GM12873 (cell line): ENCODE measurements at regions not wholly inside any gene's neighbourhood (a gene's known extent, or its start where the extent isn't known, plus 50 kb on each side); places are given as distances from the start of the nearest gene placed in this dataset.

Source experiments
- CTCF ChIP-seq: IDR thresholded peaks from 2 replicates; pipeline ENCODE4 v1.5.1; 2012; ENCODE audit warnings: low read depth, mild to moderate bottlenecking, moderate library complexity, low read length, control low read depth; ENCODE audit not compliant: insufficient read depth; ENCODE audit errors: missing control alignments

- TF ChIP-seq CTCF = no peak
Measured at GRCh38 chr3:159760046-159760445, 228.6 kb upstream of the IL12A start.

DNA sequence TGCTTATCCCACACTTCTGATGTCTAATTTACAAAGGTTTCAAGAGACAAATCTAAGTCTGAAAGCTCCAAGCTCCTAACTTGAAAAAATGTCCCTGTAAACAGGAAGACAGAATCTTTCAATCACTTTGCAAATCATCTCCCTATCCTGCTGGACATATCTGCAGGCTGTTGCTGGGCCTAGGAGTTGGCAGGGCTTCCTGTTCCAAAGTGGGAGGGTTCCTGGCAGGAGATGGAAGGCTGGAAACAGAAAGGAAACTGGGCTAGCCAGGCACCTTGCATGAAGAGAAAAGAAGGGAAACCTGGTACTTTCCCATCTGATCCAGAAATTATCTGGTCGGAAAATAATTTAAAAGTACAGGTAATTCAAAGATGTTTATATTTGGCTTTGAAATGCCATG lies 227.3 kb upstream of the IL12A start:
- no peak for TF ChIP-seq CTCF

DNA sequence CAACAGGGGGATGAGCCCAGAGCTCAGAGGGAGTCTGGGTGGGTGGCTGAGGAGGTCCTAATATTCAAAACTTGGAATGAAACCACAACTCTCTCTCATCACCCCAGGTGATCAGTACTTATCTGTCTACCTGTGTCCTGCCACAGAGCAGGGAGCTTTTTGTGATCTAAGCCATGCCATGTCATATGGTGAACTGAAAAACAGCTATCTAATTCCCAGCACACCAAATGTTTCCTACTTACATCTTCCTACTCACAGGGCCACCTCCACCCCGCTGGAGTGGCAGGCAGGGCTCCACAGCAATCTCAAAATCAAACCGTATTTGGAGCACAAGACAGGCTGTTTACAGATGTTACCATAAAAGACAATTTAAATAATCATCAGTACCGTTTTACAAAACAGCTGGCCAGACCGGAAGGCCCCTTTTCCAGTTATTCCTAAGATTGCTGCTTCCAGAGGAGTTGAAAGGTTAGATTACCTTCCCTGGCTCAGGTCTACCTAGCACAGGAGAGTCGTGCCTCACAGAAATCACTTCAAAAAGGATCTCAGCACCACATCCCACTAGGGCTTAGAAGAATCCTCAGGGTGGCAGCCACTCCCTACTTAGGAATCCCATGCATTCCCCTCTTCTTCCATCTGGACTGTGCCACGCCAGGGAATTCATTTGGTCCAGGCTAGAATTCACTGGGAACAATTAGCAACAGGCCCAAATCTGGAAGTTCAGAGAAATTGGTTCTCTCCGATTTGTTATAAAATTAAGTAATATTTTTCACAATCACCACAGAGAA lies 226.6 kb upstream of the IL12A start:
- no peak for TF ChIP-seq CTCF

DNA sequence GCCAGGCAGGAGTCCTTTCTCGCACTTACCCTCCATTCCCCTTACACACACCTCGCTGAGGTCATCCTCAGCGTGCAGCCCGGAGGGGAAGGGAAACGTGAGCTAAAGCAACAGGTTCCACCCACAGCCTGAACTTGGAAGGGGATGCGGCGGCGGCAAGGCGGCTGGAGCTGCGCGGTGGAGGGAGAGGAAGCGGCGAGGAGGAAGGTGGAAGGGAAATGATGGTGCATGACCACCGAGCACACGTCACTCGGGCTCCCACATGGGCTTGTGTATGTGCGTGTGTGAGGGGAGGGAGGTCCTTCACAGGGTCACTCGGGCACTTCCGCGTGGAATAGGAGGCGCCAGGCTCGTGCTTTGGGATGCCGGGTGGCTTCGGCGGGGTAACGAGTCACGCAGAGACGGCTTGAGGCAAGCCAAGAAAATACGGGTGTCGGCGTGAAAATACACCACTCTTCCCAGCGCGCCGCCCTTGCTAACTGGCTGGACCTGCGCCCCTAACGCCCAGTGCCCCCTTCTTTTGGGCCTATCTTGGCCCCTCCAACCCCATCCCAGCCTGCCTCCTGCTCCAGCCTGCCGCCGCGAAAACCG lies 225.5 kb upstream of the IL12A start:
- TF ChIP-seq CTCF = no peak

DNA sequence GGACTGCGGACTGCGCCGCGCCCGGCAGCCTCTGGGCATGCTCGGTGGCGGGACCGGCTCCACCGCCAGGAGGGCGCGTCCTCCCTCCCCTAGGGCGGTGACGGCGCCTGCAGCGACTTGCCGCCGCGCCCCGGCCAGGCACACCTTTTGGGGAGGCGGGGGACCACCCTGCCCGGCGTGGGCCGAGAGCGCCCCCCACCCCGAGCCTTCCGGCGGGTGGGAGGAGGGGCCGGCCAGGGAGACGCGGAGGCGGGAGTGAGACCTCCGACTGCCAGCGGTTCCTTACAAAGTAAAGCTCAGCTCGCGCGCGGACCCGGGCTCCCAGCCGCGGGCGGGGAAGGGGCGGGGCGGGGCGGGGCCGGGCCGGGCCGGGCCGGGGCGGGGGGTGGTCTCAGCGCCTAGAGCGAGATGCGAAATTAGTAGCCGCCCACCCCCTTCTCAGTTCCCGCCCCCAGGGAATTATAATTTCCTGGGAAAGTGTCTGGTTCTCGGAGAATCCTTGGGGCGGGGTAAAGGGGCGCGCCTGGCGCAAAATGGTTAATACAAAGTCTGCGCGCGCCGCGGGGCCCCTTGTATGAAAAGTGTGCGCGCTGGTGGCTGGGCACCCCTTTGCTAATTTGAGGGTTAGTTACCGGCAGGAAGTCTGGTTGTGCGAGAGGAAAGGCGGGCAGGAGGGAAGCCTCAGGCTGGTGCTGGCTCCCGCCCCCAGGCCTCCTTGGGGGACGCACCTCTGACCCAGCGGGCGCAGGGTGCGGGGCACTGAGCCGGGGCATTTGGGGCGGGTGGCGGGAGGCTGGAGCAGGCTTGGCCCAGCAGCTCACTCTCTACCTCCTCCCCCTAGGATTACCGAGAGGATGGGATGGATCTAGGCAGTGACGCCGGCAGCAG lies 224.8 kb upstream of the IL12A start:
- no peak for TF ChIP-seq CTCF

DNA sequence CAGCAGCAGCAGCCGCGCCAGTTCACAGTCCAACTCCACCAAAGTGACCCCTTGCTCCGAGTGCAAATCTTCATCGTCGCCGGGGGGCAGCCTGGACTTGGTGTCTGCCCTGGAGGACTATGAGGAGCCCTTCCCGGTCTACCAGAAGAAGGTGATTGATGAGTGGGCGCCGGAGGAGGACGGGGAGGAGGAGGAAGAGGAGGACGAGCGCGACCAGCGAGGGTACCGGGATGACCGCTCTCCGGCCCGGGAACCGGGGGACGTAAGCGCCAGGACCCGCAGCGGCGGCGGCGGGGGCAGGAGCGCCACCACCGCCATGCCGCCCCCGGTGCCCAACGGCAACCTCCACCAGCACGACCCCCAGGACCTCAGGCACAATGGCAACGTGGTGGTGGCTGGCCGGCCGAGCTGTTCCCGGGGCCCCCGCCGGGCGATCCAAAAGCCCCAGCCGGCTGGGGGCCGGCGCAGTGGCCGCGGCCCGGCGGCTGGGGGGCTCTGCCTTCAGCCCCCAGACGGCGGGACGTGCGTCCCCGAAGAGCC lies 224.1 kb upstream of the IL12A start:
- TF ChIP-seq CTCF = no peak
